Calu3 (cell line): ENCODE measurements at regions not wholly inside any gene's neighbourhood (a gene's known extent, or its start where the extent isn't known, plus 50 kb on each side); places are given as distances from the start of the nearest gene placed in this dataset.

Experiments used
- BruUV-seq: library from RNA; stranded (reverse); fragments of 400-500 nt; replicated peaks from 2 replicates; lab custom pipeline; 2021; lab: Mats Ljungman, UMichigan
- CTCF ChIA-PET: fragments of 300-600 bp; sonication (Branson Sonifier 250); formaldehyde crosslinking; loops from one replicate; lab custom pipeline; 2022; ENCODE audit warnings: antibody characterized with exemption; lab: Charles Lee
- DNase-seq: peaks from one replicate; pipeline ENCODE4 v3.0.0; 2022
- H3K27ac Mint-ChIP-seq: one replicate; pipeline ENCODE4 v1.8.0; 2022; ENCODE audit warnings: mixed read lengths; ENCODE audit not compliant: unreplicated experiment
- H3K27me3 Mint-ChIP-seq: one replicate; pipeline ENCODE4 v1.8.0; 2022; ENCODE audit warnings: mixed read lengths; ENCODE audit not compliant: unreplicated experiment
- H3K36me3 Mint-ChIP-seq: one replicate; pipeline ENCODE4 v1.8.0; 2022; ENCODE audit warnings: mild to moderate bottlenecking, moderate library complexity, mixed read lengths; ENCODE audit not compliant: insufficient read depth, unreplicated experiment
- H3K4me1 Mint-ChIP-seq: one replicate; pipeline ENCODE4 v1.8.0; 2022; ENCODE audit warnings: mild to moderate bottlenecking, low read depth, mixed read lengths; ENCODE audit not compliant: unreplicated experiment
- H3K4me3 Mint-ChIP-seq: one replicate; pipeline ENCODE4 v1.8.0; 2022; ENCODE audit warnings: mild to moderate bottlenecking, low read depth, moderate library complexity, mixed read lengths; ENCODE audit not compliant: unreplicated experiment
- H3K9me3 Mint-ChIP-seq: one replicate; pipeline ENCODE4 v1.8.0; 2022; ENCODE audit warnings: low read depth, mixed read lengths; ENCODE audit not compliant: unreplicated experiment
- CTCF ChIP-seq: fragments of 200-600 bp; IDR thresholded peaks from one replicate; pipeline ENCODE4 v1.8.0; 2022; ENCODE audit warnings: antibody characterized with exemption; ENCODE audit not compliant: unreplicated experiment
- intact Hi-C: fragments of 100-400 bp; cut with micrococcal nuclease; formaldehyde crosslinking; loops from one replicate; pipeline ENCODE4 v1.10.0; 2022; ENCODE audit not compliant: unreplicated experiment

GRCh38 chr7:22601408-22601807 is 101.4 kb upstream of the STEAP1B start:
- CTCF ChIA-PET = interaction anchor here (0.6 kb wide), 1 partner anchor 74 kb away, joined by 5 read pairs; no protein-coding TSS in a partner anchor
- intact Hi-C loops = no loop called here
- no peak overlapping the region for H3K4me3 Mint-ChIP-seq
- no TSS peak for BruUV-seq
- no peaks in the 10 kb centered on the region for H3K36me3 Mint-ChIP-seq
- no peaks in the 10 kb centered on the region for H3K27me3 Mint-ChIP-seq
- H3K9me3 Mint-ChIP-seq = peaks cover 6% of the 10 kb centered on the region
- TF ChIP-seq CTCF = no peak
- H3K27ac Mint-ChIP-seq = no peak overlapping the region
- DNase-seq = no peak
- H3K4me1 Mint-ChIP-seq = peaks cover 12% of the 10 kb centered on the region

- intact Hi-C loops = no loop called here
- no TSS peak for BruUV-seq
- H3K4me3 Mint-ChIP-seq = no peak overlapping the region
- peaks cover 12% of the 10 kb centered on the region for H3K4me1 Mint-ChIP-seq
- no peaks in the 10 kb centered on the region for H3K36me3 Mint-ChIP-seq
- no peak for DNase-seq
- CTCF ChIA-PET = no interaction called here
- H3K27me3 Mint-ChIP-seq = no peaks in the 10 kb centered on the region
- peaks cover 6% of the 10 kb centered on the region for H3K9me3 Mint-ChIP-seq
- H3K27ac Mint-ChIP-seq = no peak overlapping the region
- no peak for TF ChIP-seq CTCF
Measured at GRCh38 chr7:22601003-22601402, 101.0 kb upstream of the STEAP1B start.

- no peak for DNase-seq
- no peak overlapping the region for H3K27ac Mint-ChIP-seq
- H3K9me3 Mint-ChIP-seq = peaks cover 3% of the 10 kb centered on the region
- H3K4me1 Mint-ChIP-seq = peaks cover 20% of the 10 kb centered on the region
- CTCF ChIA-PET = no interaction called here
- no peaks in the 10 kb centered on the region for H3K27me3 Mint-ChIP-seq
- intact Hi-C loops = no loop called here
- no peak for TF ChIP-seq CTCF
- no TSS peak for BruUV-seq
- H3K4me3 Mint-ChIP-seq = no peak overlapping the region
- H3K36me3 Mint-ChIP-seq = no peaks in the 10 kb centered on the region
Measured at GRCh38 chr7:22598318-22598920, 98.4 kb upstream of the STEAP1B start.

GRCh38 chr7:22597844-22598243 is 97.9 kb upstream of the STEAP1B start:
- intact Hi-C loops = no loop called here
- Mint-ChIP-seq H3K27me3 (no peaks in the 10 kb centered on the region), H3K4me1 (peaks cover 15% of the 10 kb centered on the region), H3K9me3 (no peaks in the 10 kb centered on the region), H3K4me3 (no peak overlapping the region), H3K27ac (no peak overlapping the region), H3K36me3 (no peaks in the 10 kb centered on the region)
- no TSS peak for BruUV-seq
- CTCF ChIA-PET = no interaction called here
- no peak for DNase-seq
- no peak for TF ChIP-seq CTCF
